Esophagus muscularis mucosa (tissue), 4 donors: ENCODE measurements at regions not wholly inside any gene's neighbourhood (a gene's known extent, or its start where the extent isn't known, plus 50 kb on each side); places are given as distances from the start of the nearest gene placed in this dataset.

Source experiments
- EP300 ChIP-seq: sonication (generic); formaldehyde crosslinking; IDR thresholded peaks from one replicate; pipeline ENCODE4 v1.6.1; 2017; ENCODE audit warnings: antibody characterized with exemption
- POLR2A ChIP-seq: fragments of 450-650 bp; IDR thresholded peaks from one replicate; pipeline ENCODE4 v1.6.1; 2017; ENCODE audit warnings: antibody characterized with exemption, moderate library complexity, mild to moderate bottlenecking, low read depth
- POLR2AphosphoS5 ChIP-seq, 2 donors: sonication (generic); formaldehyde crosslinking; IDR thresholded peaks; one replicate each; pipeline ENCODE4 v1.6.1; 2017; ENCODE audit warnings: antibody characterized with exemption in 2 of 2
- TF ChIP-seq, protein P1 (sequence below), 3 experiments: fragments of 200-600 bp in 2 of 3; fragments of 450-650 bp in 1 of 3; sonication (generic) in 2 of 3; IDR thresholded peaks; one replicate each; pipeline ENCODE4 v1.5.1; 2017 to 2019; ENCODE audit warnings: antibody characterized with exemption in 3 of 3, mild to moderate bottlenecking in 2 of 3, moderate library complexity in 1 of 3

DNA sequence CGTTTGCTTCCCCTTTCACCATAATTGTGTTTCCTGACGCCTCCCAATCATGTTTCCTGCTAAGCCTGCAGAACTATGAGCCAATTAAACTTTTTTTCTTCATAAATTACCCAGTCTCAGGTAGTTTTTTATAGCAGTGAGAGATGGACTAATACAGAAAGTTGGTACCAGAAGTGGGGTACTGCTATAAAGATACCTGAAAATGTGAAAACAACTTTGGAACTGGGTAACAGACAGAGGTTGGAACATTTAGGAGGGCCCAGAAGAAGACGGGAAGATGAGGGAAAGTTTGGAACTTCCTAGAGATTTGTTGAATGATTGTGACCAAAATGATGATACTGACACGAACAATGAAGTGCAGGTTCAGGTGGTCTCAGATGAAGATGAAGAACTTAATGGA, 1058.6 kb upstream of the CITED2 start:
- TF ChIP-seq, protein P1, sequence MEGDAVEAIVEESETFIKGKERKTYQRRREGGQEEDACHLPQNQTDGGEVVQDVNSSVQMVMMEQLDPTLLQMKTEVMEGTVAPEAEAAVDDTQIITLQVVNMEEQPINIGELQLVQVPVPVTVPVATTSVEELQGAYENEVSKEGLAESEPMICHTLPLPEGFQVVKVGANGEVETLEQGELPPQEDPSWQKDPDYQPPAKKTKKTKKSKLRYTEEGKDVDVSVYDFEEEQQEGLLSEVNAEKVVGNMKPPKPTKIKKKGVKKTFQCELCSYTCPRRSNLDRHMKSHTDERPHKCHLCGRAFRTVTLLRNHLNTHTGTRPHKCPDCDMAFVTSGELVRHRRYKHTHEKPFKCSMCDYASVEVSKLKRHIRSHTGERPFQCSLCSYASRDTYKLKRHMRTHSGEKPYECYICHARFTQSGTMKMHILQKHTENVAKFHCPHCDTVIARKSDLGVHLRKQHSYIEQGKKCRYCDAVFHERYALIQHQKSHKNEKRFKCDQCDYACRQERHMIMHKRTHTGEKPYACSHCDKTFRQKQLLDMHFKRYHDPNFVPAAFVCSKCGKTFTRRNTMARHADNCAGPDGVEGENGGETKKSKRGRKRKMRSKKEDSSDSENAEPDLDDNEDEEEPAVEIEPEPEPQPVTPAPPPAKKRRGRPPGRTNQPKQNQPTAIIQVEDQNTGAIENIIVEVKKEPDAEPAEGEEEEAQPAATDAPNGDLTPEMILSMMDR (IDR thresholded peaks at IDR 0.05), result no peak
- TF ChIP-seq POLR2A (no peak), POLR2AphosphoS5 (IDR thresholded peaks at IDR 0.05) (no peak), EP300 (no peak)
